ENCODE measurements at regions not wholly inside any gene's neighbourhood (a gene's known extent, or its start where the extent isn't known, plus 50 kb on each side); places are given as distances from the start of the nearest gene placed in this dataset.

GRCh38 chr9:96163712-96164111 is 138.3 kb downstream of the HSD17B3 start:
- DNase-seq (ENCODE audit: low read depth, low spot score): no peak
- no peak for FAIRE-seq
- H3K4me1 ChIP-seq (ENCODE audit: control insufficient read depth, extremely low read depth, insufficient read depth, low read length): no peaks in the 10 kb centered on the region
- no peak for TF ChIP-seq EZH2 (IDR thresholded peaks at IDR 0.05; ENCODE audit: low read length)
- no peak for TF ChIP-seq CTCF (optimal IDR thresholded peaks at IDR 0.05 in 1 of 3, IDR thresholded peaks at IDR 0.05 in 1 of 3, conservative IDR thresholded peaks at IDR 0.05 in 1 of 3; ENCODE audit: extremely low read depth in 1 of 3, insufficient read depth in 2 of 3, low read length in 3 of 3)
- peaks cover 15% of the 10 kb centered on the region for H3K27me3 ChIP-seq (ENCODE audit: control insufficient read depth, extremely low read depth, insufficient read depth, low read length)
- dilution Hi-C loops (cut with MboI; ENCODE audit: extremely low pct_ligation_motif_present, low sequenced_read_pairs): no loop called here
- no peak overlapping the region for H3K4me3 ChIP-seq (ENCODE audit: control insufficient read depth in 2 of 3, extremely low read depth in 1 of 3, insufficient read depth in 2 of 3, low read depth in 1 of 3, low read length in 3 of 3)
- no peaks in the 10 kb centered on the region for H3K9me3 ChIP-seq (ENCODE audit: control insufficient read depth, low read depth, low read length)
- H2AFZ ChIP-seq (ENCODE audit: control insufficient read depth, low read length): no peak overlapping the region
- no peak overlapping the region for H3K4me2 ChIP-seq (ENCODE audit: control insufficient read depth, extremely low read depth, insufficient read depth, low read depth, low read length)
- no peaks in the 10 kb centered on the region for H3K36me3 ChIP-seq (ENCODE audit: control insufficient read depth in 2 of 2, extremely low read depth in 1 of 2, insufficient read depth in 2 of 2, low read length in 2 of 2)
- no peak overlapping the region for H3K27ac ChIP-seq (ENCODE audit: control insufficient read depth, insufficient read depth, low read length)
- H3K9me1 ChIP-seq (ENCODE audit: control insufficient read depth, extremely low read depth, insufficient read depth, low read length): no peaks in the 10 kb centered on the region
- no peaks in the 10 kb centered on the region for H4K20me1 ChIP-seq (ENCODE audit: control insufficient read depth, extremely low read depth, insufficient read depth, low read length)
- no peak overlapping the region for H3K9ac ChIP-seq (ENCODE audit: control insufficient read depth, extremely low read depth, insufficient read depth, low read length)
- no peaks in the 10 kb centered on the region for H3K79me2 ChIP-seq (ENCODE audit: control insufficient read depth, insufficient read depth, low read length)

DNA sequence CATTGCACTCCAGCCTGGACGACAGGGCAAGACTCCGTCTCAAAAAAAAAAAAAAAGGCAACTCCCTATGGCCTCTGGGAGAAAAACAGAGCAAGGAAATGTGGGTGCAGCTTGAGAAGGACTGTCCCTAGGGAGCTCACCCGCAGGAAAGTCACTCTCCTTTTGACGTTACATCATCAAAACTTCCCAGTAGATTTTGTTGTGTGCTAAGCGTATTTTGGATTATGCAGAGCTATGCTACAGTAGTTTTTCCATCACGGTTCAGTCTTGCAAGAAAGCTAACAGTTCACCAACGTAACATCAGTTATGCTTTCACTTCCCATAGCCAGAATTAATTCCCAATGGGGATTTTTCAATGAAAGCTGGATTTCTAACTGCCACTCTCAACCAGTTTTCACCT is 138.8 kb downstream of the HSD17B3 start:
- H3K27ac ChIP-seq (ENCODE audit: control insufficient read depth, insufficient read depth, low read length): no peak overlapping the region
- no peaks in the 10 kb centered on the region for H3K79me2 ChIP-seq (ENCODE audit: control insufficient read depth, insufficient read depth, low read length)
- no peak overlapping the region for H3K4me2 ChIP-seq (ENCODE audit: control insufficient read depth, extremely low read depth, insufficient read depth, low read depth, low read length)
- H2AFZ ChIP-seq (ENCODE audit: control insufficient read depth, low read length): no peak overlapping the region
- no peaks in the 10 kb centered on the region for H3K4me1 ChIP-seq (ENCODE audit: control insufficient read depth, extremely low read depth, insufficient read depth, low read length)
- no peaks in the 10 kb centered on the region for H3K36me3 ChIP-seq (ENCODE audit: control insufficient read depth in 2 of 2, extremely low read depth in 1 of 2, insufficient read depth in 2 of 2, low read length in 2 of 2)
- peaks cover 16% of the 10 kb centered on the region for H3K27me3 ChIP-seq (ENCODE audit: control insufficient read depth, extremely low read depth, insufficient read depth, low read length)
- H3K4me3 ChIP-seq (ENCODE audit: control insufficient read depth in 2 of 3, extremely low read depth in 1 of 3, insufficient read depth in 2 of 3, low read depth in 1 of 3, low read length in 3 of 3): no peak overlapping the region
- H3K9me3 ChIP-seq (ENCODE audit: control insufficient read depth, low read depth, low read length): no peaks in the 10 kb centered on the region
- FAIRE-seq: no peak
- TF ChIP-seq CTCF (optimal IDR thresholded peaks at IDR 0.05 in 1 of 3, IDR thresholded peaks at IDR 0.05 in 1 of 3, conservative IDR thresholded peaks at IDR 0.05 in 1 of 3; ENCODE audit: extremely low read depth in 1 of 3, insufficient read depth in 2 of 3, low read length in 3 of 3) (no peak), EZH2 (IDR thresholded peaks at IDR 0.05; ENCODE audit: low read length) (no peak)
- H3K9ac ChIP-seq (ENCODE audit: control insufficient read depth, extremely low read depth, insufficient read depth, low read length): no peak overlapping the region
- H3K9me1 ChIP-seq (ENCODE audit: control insufficient read depth, extremely low read depth, insufficient read depth, low read length): no peaks in the 10 kb centered on the region
- H4K20me1 ChIP-seq (ENCODE audit: control insufficient read depth, extremely low read depth, insufficient read depth, low read length): no peaks in the 10 kb centered on the region
- dilution Hi-C loops (cut with MboI; ENCODE audit: extremely low pct_ligation_motif_present, low sequenced_read_pairs): no loop called here
- no peak for DNase-seq (ENCODE audit: low read depth, low spot score)

Data from keratinocyte (primary cell).